Calu3 (cell line): ENCODE measurements at regions not wholly inside any gene's neighbourhood (a gene's known extent, or its start where the extent isn't known, plus 50 kb on each side); places are given as distances from the start of the nearest gene placed in this dataset.

Source experiments
- BruUV-seq: library from RNA; stranded (reverse); fragments of 400-500 nt; replicated peaks from 2 replicates; lab custom pipeline; 2021; lab: Mats Ljungman, UMichigan
- CTCF ChIA-PET: fragments of 300-600 bp; sonication (Branson Sonifier 250); formaldehyde crosslinking; loops from one replicate; lab custom pipeline; 2022; ENCODE audit warnings: antibody characterized with exemption; lab: Charles Lee
- DNase-seq: peaks from one replicate; pipeline ENCODE4 v3.0.0; 2022
- H3K27ac Mint-ChIP-seq: one replicate; pipeline ENCODE4 v1.8.0; 2022; ENCODE audit warnings: mixed read lengths; ENCODE audit not compliant: unreplicated experiment
- H3K27me3 Mint-ChIP-seq: one replicate; pipeline ENCODE4 v1.8.0; 2022; ENCODE audit warnings: mixed read lengths; ENCODE audit not compliant: unreplicated experiment
- H3K36me3 Mint-ChIP-seq: one replicate; pipeline ENCODE4 v1.8.0; 2022; ENCODE audit warnings: mild to moderate bottlenecking, moderate library complexity, mixed read lengths; ENCODE audit not compliant: insufficient read depth, unreplicated experiment
- H3K4me1 Mint-ChIP-seq: one replicate; pipeline ENCODE4 v1.8.0; 2022; ENCODE audit warnings: mild to moderate bottlenecking, low read depth, mixed read lengths; ENCODE audit not compliant: unreplicated experiment
- H3K4me3 Mint-ChIP-seq: one replicate; pipeline ENCODE4 v1.8.0; 2022; ENCODE audit warnings: mild to moderate bottlenecking, low read depth, moderate library complexity, mixed read lengths; ENCODE audit not compliant: unreplicated experiment
- H3K9me3 Mint-ChIP-seq: one replicate; pipeline ENCODE4 v1.8.0; 2022; ENCODE audit warnings: low read depth, mixed read lengths; ENCODE audit not compliant: unreplicated experiment
- CTCF ChIP-seq: fragments of 200-600 bp; IDR thresholded peaks from one replicate; pipeline ENCODE4 v1.8.0; 2022; ENCODE audit warnings: antibody characterized with exemption; ENCODE audit not compliant: unreplicated experiment
- intact Hi-C: fragments of 100-400 bp; cut with micrococcal nuclease; formaldehyde crosslinking; loops from one replicate; pipeline ENCODE4 v1.10.0; 2022; ENCODE audit not compliant: unreplicated experiment

DNA sequence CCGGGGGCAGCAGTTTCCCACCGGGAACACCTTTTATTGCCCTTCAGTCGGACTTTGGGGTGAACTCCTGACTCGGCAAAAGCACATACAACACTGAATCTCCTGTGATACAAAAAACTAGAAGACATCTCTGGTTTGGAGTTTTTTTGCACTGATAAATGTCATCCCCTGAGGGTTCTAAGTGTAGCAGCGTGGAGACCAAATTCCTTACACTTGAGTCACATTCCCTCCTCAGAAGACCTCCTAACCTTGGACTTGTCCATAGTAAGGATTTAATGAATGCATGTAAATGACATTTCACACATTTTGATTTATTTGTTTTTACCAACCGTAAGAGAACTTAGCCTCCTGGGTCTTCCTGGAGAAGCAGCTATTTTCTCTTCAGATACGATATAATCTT, 54.0 kb upstream of the GPR45 start:
- CTCF ChIA-PET = no interaction called here
- H3K4me3 Mint-ChIP-seq = no peak overlapping the region
- H3K9me3 Mint-ChIP-seq = no peaks in the 10 kb centered on the region

GRCh38 chr2:105188343-105188742, 53.2 kb upstream of the GPR45 start:
- H3K27me3 Mint-ChIP-seq = peaks cover 21% of the 10 kb centered on the region

More for the DNA sequence above, 54.0 kb upstream of the GPR45 start:
- TF ChIP-seq CTCF = no peak
- Mint-ChIP-seq H3K4me1 (no peaks in the 10 kb centered on the region), H3K27me3 (peaks cover 28% of the 10 kb centered on the region), H3K36me3 (no peaks in the 10 kb centered on the region), H3K27ac (no peak overlapping the region)
- no peak for DNase-seq
- intact Hi-C loops = no loop called here
- no TSS peak for BruUV-seq

More at GRCh38 chr2:105188343-105188742, 53.2 kb upstream of the GPR45 start:
- TF ChIP-seq CTCF = no peak
- CTCF ChIA-PET = no interaction called here
- H3K4me3 Mint-ChIP-seq = no peak overlapping the region
- no peak for DNase-seq
- no TSS peak for BruUV-seq
- no peaks in the 10 kb centered on the region for H3K36me3 Mint-ChIP-seq
- no peaks in the 10 kb centered on the region for H3K9me3 Mint-ChIP-seq
- intact Hi-C loops = no loop called here
- H3K27ac Mint-ChIP-seq = no peak overlapping the region
- no peaks in the 10 kb centered on the region for H3K4me1 Mint-ChIP-seq
